OCI-LY3 (cell line): ENCODE measurements at regions not wholly inside any gene's neighbourhood (a gene's known extent, or its start where the extent isn't known, plus 50 kb on each side); places are given as distances from the start of the nearest gene placed in this dataset.

Source experiments
- H2AFZ ChIP-seq: fragments of 200-600, 300-600 bp; shearing (Covaris generic); 2 replicates; pipeline ENCODE4 v1.6.0; 2014; ENCODE audit warnings: antibody characterized with exemption, low read depth, low read length
- H3K27ac ChIP-seq: fragments of 200-600, 300-600 bp; sonication (generic); 2 replicates; pipeline ENCODE4 v1.5.1; 2014; ENCODE audit warnings: mild to moderate bottlenecking, low read length, moderate library complexity, mixed read lengths
- H3K27me3 ChIP-seq: fragments of 200-600, 300-600 bp; sonication (generic); 2 replicates; pipeline ENCODE4 v1.6.1; 2014; ENCODE audit warnings: low read depth, low read length, mixed read lengths
- H3K36me3 ChIP-seq: fragments of 200-600, 300-600 bp; sonication (generic); replicated peaks from 2 replicates; pipeline ENCODE3; 2014; ENCODE audit warnings: low read depth, low read length, mixed read lengths
- H3K4me1 ChIP-seq: fragments of 300-600, 200-600 bp; sonication (generic); 2 replicates; pipeline ENCODE4 v1.6.1; 2014; ENCODE audit warnings: low read length, mixed read lengths
- H3K4me2 ChIP-seq: fragments of 200-600, 300-600 bp; sonication (generic); 2 replicates; pipeline ENCODE4 v1.6.1; 2014; ENCODE audit warnings: low read length, mixed read lengths
- H3K4me3 ChIP-seq: fragments of 300-600, 200-600 bp; sonication (generic); 2 replicates; pipeline ENCODE4 v1.5.1; 2014; ENCODE audit warnings: antibody characterized with exemption, mild to moderate bottlenecking, low read length, moderate library complexity
- H3K79me2 ChIP-seq: fragments of 300-600, 200-600 bp; shearing (Covaris generic); 2 replicates; pipeline ENCODE4 v1.6.1; 2014; ENCODE audit warnings: mild to moderate bottlenecking, low read length, mixed read lengths
- H3K9ac ChIP-seq: fragments of 300-600, 200-600 bp; shearing (Covaris generic); 2 replicates; pipeline ENCODE4 v1.6.0; 2014; ENCODE audit warnings: mild to moderate bottlenecking, low read length, moderate library complexity
- H3K9me3 ChIP-seq: fragments of 200-600, 300-600 bp; shearing (Covaris generic); 2 replicates; pipeline ENCODE4 v1.6.1; 2014; ENCODE audit warnings: low read length, mixed read lengths; ENCODE audit not compliant: insufficient read depth
- H4K20me1 ChIP-seq: fragments of 200-600, 300-600 bp; sonication (generic); 2 replicates; pipeline ENCODE4 v1.6.1; 2016; ENCODE audit warnings: low read length, mixed read lengths; ENCODE audit not compliant: insufficient read depth
- CTCF ChIP-seq: fragments of 200-600, 300-600 bp; sonication (generic); IDR thresholded peaks from 2 replicates; pipeline ENCODE4 v1.5.1; 2014; ENCODE audit warnings: antibody characterized with exemption, low read length, low read depth
- EZH2phosphoT487 ChIP-seq: fragments of 200-600 bp; shearing (Covaris generic); IDR thresholded peaks from 2 replicates; pipeline ENCODE4 v1.6.1; 2018; ENCODE audit warnings: antibody characterized with exemption, mixed run types, low read depth

- H3K4me1 ChIP-seq: no peaks in the 10 kb centered on the region
- H4K20me1 ChIP-seq: no peaks in the 10 kb centered on the region
- H3K27ac ChIP-seq: no peak overlapping the region
- H3K4me3 ChIP-seq: no peak overlapping the region
- H3K4me2 ChIP-seq: no peak overlapping the region
- no peaks in the 10 kb centered on the region for H3K9me3 ChIP-seq
- H3K9ac ChIP-seq: no peak overlapping the region
- 0 out of 2 replicates have a peak, but pooled peaks cover 3% of the 10 kb centered on the region for H3K27me3 ChIP-seq
- no peak for TF ChIP-seq EZH2phosphoT487
- TF ChIP-seq CTCF: no peak
- no peaks in the 10 kb centered on the region for H3K36me3 ChIP-seq
- H3K79me2 ChIP-seq: no peaks in the 10 kb centered on the region
- H2AFZ ChIP-seq: no peak overlapping the region
Measured at GRCh38 chr2:65826567-65826966, 394.2 kb upstream of the SPRED2 start.

GRCh38 chr2:65823511-65823910 is 391.1 kb upstream of the SPRED2 start:
- Histone ChIP-seq H3K9ac (no peak overlapping the region), H3K27ac (no peak overlapping the region), H4K20me1 (no peaks in the 10 kb centered on the region), H3K36me3 (no peaks in the 10 kb centered on the region), H3K79me2 (no peaks in the 10 kb centered on the region), H3K27me3 (peaks cover 6% of the 10 kb centered on the region; the same call in 1 of the 2 replicates), H3K9me3 (no peaks in the 10 kb centered on the region), H3K4me3 (no peak overlapping the region), H3K4me1 (no peaks in the 10 kb centered on the region), H2AFZ (no peak overlapping the region), H3K4me2 (no peak overlapping the region)
- TF ChIP-seq EZH2phosphoT487: no peak
- TF ChIP-seq CTCF: no peak

GRCh38 chr2:65820454-65820853 is 388.1 kb upstream of the SPRED2 start:
- H4K20me1 ChIP-seq: no peaks in the 10 kb centered on the region
- no peak overlapping the region for H3K27ac ChIP-seq
- H3K4me3 ChIP-seq: no peak overlapping the region
- no peaks in the 10 kb centered on the region for H3K36me3 ChIP-seq
- no peak overlapping the region for H2AFZ ChIP-seq
- no peaks in the 10 kb centered on the region for H3K79me2 ChIP-seq
- no peak overlapping the region for H3K9ac ChIP-seq
- peaks cover 11% of the 10 kb centered on the region; the same call in 1 of the 2 replicates for H3K27me3 ChIP-seq
- H3K4me2 ChIP-seq: no peak overlapping the region
- H3K9me3 ChIP-seq: no peaks in the 10 kb centered on the region
- TF ChIP-seq CTCF (no peak), EZH2phosphoT487 (no peak)
- no peaks in the 10 kb centered on the region for H3K4me1 ChIP-seq

- Histone ChIP-seq H3K4me2 (no peak overlapping the region), H3K27ac (no peak overlapping the region)
- TF ChIP-seq CTCF (no peak), EZH2phosphoT487 (no peak)
Measured at GRCh38 chr2:65819963-65820362, 387.6 kb upstream of the SPRED2 start.

More at GRCh38 chr2:65819963-65820362, 387.6 kb upstream of the SPRED2 start:
- Histone ChIP-seq H2AFZ (no peak overlapping the region), H4K20me1 (no peaks in the 10 kb centered on the region), H3K4me3 (no peak overlapping the region), H3K27me3 (peaks cover 11% of the 10 kb centered on the region; the same call in 1 of the 2 replicates), H3K36me3 (no peaks in the 10 kb centered on the region), H3K79me2 (no peaks in the 10 kb centered on the region), H3K9ac (no peak overlapping the region), H3K9me3 (no peaks in the 10 kb centered on the region), H3K4me1 (no peaks in the 10 kb centered on the region)
